GM12878 (cell line): ENCODE measurements at regions not wholly inside any gene's neighbourhood (a gene's known extent, or its start where the extent isn't known, plus 50 kb on each side); places are given as distances from the start of the nearest gene placed in this dataset.
A peak's percentile ranks its signal among the peaks of the same experiment; 100 is the strongest.

Experiments
- ATAC-seq: fragments of 200-7000 bp; cut with Tn5 transposase; 3 replicates; pipeline ENCODE4 v1.9.1; 2020; ENCODE audit warnings: mild to moderate bottlenecking, moderate library complexity
- BruUV-seq: library from RNA; stranded (reverse); fragments of 400-500 nt; replicated peaks from 2 replicates; lab custom pipeline; 2021; lab: Mats Ljungman, UMichigan
- CTCF ChIA-PET: fragments of 300-600 bp; sonication (Branson Sonifier 250); formaldehyde crosslinking; extraction: SDS; loops from one replicate; lab custom pipeline; 2021; ENCODE audit warnings: inconsistent platforms; lab: Yijun Ruan, JAX
- POLR2A ChIA-PET: fragments of 350-600 bp; formaldehyde crosslinking; extraction: SDS; loops from one replicate; lab custom pipeline; 2021; ENCODE audit warnings: inconsistent platforms; lab: Charles Lee
- RAD21 ChIA-PET: fragments of 300-600 bp; sonication (Branson Sonifier 250); formaldehyde crosslinking; loops from one replicate; lab custom pipeline; 2023; ENCODE audit warnings: antibody characterized with exemption; ENCODE audit not compliant: unreplicated experiment; lab: Charles Lee
- SMC1A ChIA-PET: fragments of 300-600 bp; sonication (Branson Sonifier 250); formaldehyde crosslinking; loops from one replicate; lab custom pipeline; 2023; ENCODE audit not compliant: unreplicated experiment, uncharacterized antibody; lab: Charles Lee
- DNase-seq: peaks from one replicate; pipeline ENCODE4 v3.0.0-alpha.2; 2011; ENCODE audit warnings: low read depth, low spot score
- FAIRE-seq: peaks from 3 replicates; lab custom pipeline; 2011; peaks lifted over from hg19 to GRCh38; lab: Jason Lieb, UNC
- H2AFZ ChIP-seq: 2 replicates; pipeline ENCODE4 v1.6.0; 2011; ENCODE audit warnings: low read depth, low read length, control low read depth; ENCODE audit not compliant: control insufficient read depth
- H3K27ac ChIP-seq: 2 replicates; pipeline ENCODE4 v1.5.1; 2011; ENCODE audit warnings: control low read depth; ENCODE audit not compliant: control insufficient read depth, insufficient read depth
- H3K27me3 ChIP-seq, 2 experiments: replicated peaks in 1 of 2; 2 replicates each; pipeline versions ENCODE4 v1.6.0 to v1.6.1; 2011; ENCODE audit warnings: low read length in 1 of 2; ENCODE audit not compliant: control insufficient read depth in 2 of 2, insufficient read depth in 2 of 2
- H3K36me3 ChIP-seq, 2 experiments: 2 replicates each; pipeline ENCODE4 v1.5.1; 2011; ENCODE audit warnings: low read length in 1 of 2; ENCODE audit not compliant: control insufficient read depth in 2 of 2, insufficient read depth in 2 of 2
- H3K4me1 ChIP-seq: 2 replicates; pipeline ENCODE4 v1.6.1; 2011; ENCODE audit warnings: mild to moderate bottlenecking, low read length, moderate library complexity, mixed read lengths; ENCODE audit not compliant: control insufficient read depth, insufficient read depth
- H3K4me2 ChIP-seq: 2 replicates; pipeline ENCODE4 v1.6.0; 2011; ENCODE audit warnings: control low read depth; ENCODE audit not compliant: control insufficient read depth, insufficient read depth
- H3K4me3 ChIP-seq: fragments of 200-600 bp; sonication (generic); 2 replicates; pipeline ENCODE4 v1.5.1; 2016
- H3K79me2 ChIP-seq: 2 replicates; pipeline ENCODE4 v1.6.0; 2011; ENCODE audit warnings: low read length; ENCODE audit not compliant: control insufficient read depth, insufficient read depth
- H3K9ac ChIP-seq: 2 replicates; pipeline ENCODE4 v1.8.0; 2011; ENCODE audit warnings: low read length, control low read depth, mixed read lengths; ENCODE audit not compliant: control insufficient read depth, insufficient read depth
- H3K9me3 ChIP-seq: replicated peaks from 3 replicates; pipeline ENCODE4 v1.5.1; 2011; ENCODE audit warnings: mild to moderate bottlenecking, low read length; ENCODE audit not compliant: control insufficient read depth, insufficient read depth
- H4K20me1 ChIP-seq: 2 replicates; pipeline ENCODE4 v1.6.0; 2011; ENCODE audit not compliant: control insufficient read depth, insufficient read depth
- CTCF ChIP-seq, 3 experiments: IDR thresholded peaks in 2 of 3; conservative IDR thresholded peaks in 1 of 3; 2 replicates each; pipeline ENCODE4 v1.5.1; 2011; ENCODE audit warnings: low read depth in 3 of 3, low read length in 3 of 3, mild to moderate bottlenecking in 3 of 3, control low read depth in 2 of 3, moderate library complexity in 2 of 3, inconsistent platforms in 1 of 3, mixed read lengths in 1 of 3; ENCODE audit not compliant: control insufficient read depth in 2 of 3, insufficient read depth in 1 of 3; ENCODE audit errors: extremely low read depth in 1 of 3
- E4F1 ChIP-seq: fragments of 450-650 bp; IDR thresholded peaks from 2 replicates; pipeline ENCODE4 v1.6.1; 2018; ENCODE audit warnings: borderline replicate concordance, mild to moderate bottlenecking; ENCODE audit not compliant: partially characterized antibody
- ETV6 ChIP-seq, 2 experiments: fragments of 450-650 bp in 1 of 2; IDR thresholded peaks in 1 of 2; conservative IDR thresholded peaks in 1 of 2; 2 replicates each; pipeline ENCODE4 v1.6.1; 2014; ENCODE audit warnings: antibody characterized with exemption in 1 of 2, borderline replicate concordance in 1 of 2, low read depth in 1 of 2, mild to moderate bottlenecking in 1 of 2, moderate library complexity in 1 of 2
- GATAD2B ChIP-seq: fragments of 450-650 bp; conservative IDR thresholded peaks from 2 replicates; pipeline ENCODE4 v1.6.1; 2017; ENCODE audit warnings: low read depth, mild to moderate bottlenecking, moderate library complexity
- HDGF ChIP-seq: fragments of 450-650 bp; IDR thresholded peaks from 2 replicates; pipeline ENCODE4 v1.6.1; 2016; ENCODE audit warnings: antibody characterized with exemption
- IKZF1 ChIP-seq: fragments of 450-650 bp; conservative IDR thresholded peaks from 2 replicates; pipeline ENCODE4 v1.6.1; 2017; ENCODE audit warnings: antibody characterized with exemption, mild to moderate bottlenecking
- JUND ChIP-seq: IDR thresholded peaks from 2 replicates; pipeline ENCODE4 v1.6.1; 2012; ENCODE audit warnings: low read depth, mild to moderate bottlenecking, low read length, improper control_type of control experiment, moderate library complexity
- NR2C1 ChIP-seq: fragments of 450-650 bp; IDR thresholded peaks from 2 replicates; pipeline ENCODE4 v1.6.1; 2017; ENCODE audit warnings: antibody characterized with exemption, mild to moderate bottlenecking, moderate library complexity
- RAD21 ChIP-seq: IDR thresholded peaks from 2 replicates; pipeline ENCODE4 v1.6.1; 2011; ENCODE audit warnings: mild to moderate bottlenecking, low read depth, low read length, moderate library complexity; ENCODE audit not compliant: insufficient read depth
- RAD51 ChIP-seq: fragments of 450-650 bp; IDR thresholded peaks from 2 replicates; pipeline ENCODE4 v1.6.1; 2016; ENCODE audit warnings: moderate library complexity, mild to moderate bottlenecking, inconsistent platforms
- RELA ChIP-seq: fragments of 450-650 bp; IDR thresholded peaks from 2 replicates; pipeline ENCODE4 v1.8.0; 2014; ENCODE audit warnings: borderline replicate concordance; ENCODE audit not compliant: partially characterized antibody
- RFX5 ChIP-seq: IDR thresholded peaks from 2 replicates; pipeline ENCODE4 v1.6.1; 2011; ENCODE audit warnings: low read depth, low read length, improper control_type of control experiment
- RUNX3 ChIP-seq: IDR thresholded peaks from 2 replicates; pipeline ENCODE4 v1.6.1; 2012; ENCODE audit warnings: low read length, inconsistent platforms
- SKIL ChIP-seq: fragments of 450-650 bp; IDR thresholded peaks from 2 replicates; pipeline ENCODE4 v1.6.1; 2017; ENCODE audit warnings: mild to moderate bottlenecking, low read depth, inconsistent platforms; ENCODE audit not compliant: poor library complexity, severe bottlenecking
- SMC3 ChIP-seq: IDR thresholded peaks from 2 replicates; pipeline ENCODE4 v1.6.1; 2011; ENCODE audit warnings: low read length, improper control_type of control experiment, borderline replicate concordance
- SUZ12 ChIP-seq: fragments of 200-600 bp; sonication (generic); IDR thresholded peaks from one replicate; pipeline ENCODE4 v1.6.1; 2018; ENCODE audit warnings: antibody characterized with exemption, mild to moderate bottlenecking; ENCODE audit not compliant: unreplicated experiment
- TCF3 ChIP-seq: IDR thresholded peaks from 2 replicates; pipeline ENCODE4 v1.6.1; 2012; ENCODE audit warnings: low read depth, mild to moderate bottlenecking, low read length, borderline replicate concordance; ENCODE audit not compliant: insufficient read depth
- ZSCAN29 ChIP-seq: fragments of 450-650 bp; IDR thresholded peaks from 2 replicates; pipeline ENCODE4 v1.6.1; 2017; ENCODE audit warnings: mild to moderate bottlenecking, moderate library complexity
- WGBS: methylation state at CpG from one replicate; pipeline ENCODE4 v1.1.6; 2016; ENCODE audit warnings: low lambda C conversion rate; ENCODE audit not compliant: insufficient replicate concordance, insufficient coverage; ENCODE audit errors: missing lambda C conversion rate; 5-methylcytosine and 5-hydroxymethylcytosine counted together
- in situ Hi-C: fragments of 300-500 bp; cut with MboI; formaldehyde crosslinking; loops from 9 replicates; pipeline ENCODE4 v1.14.3; 2018; ENCODE audit warnings: mixed read lengths
- intact Hi-C: fragments of 100-400 bp; cut with micrococcal nuclease; formaldehyde crosslinking; loops from one replicate; pipeline ENCODE4 v1.14.2; 2022; ENCODE audit not compliant: unreplicated experiment

GRCh38 chr2:65710779-65711295 is 278.4 kb upstream of the SPRED2 start:
- DNase-seq (no peak), FAIRE-seq (peak; percentile 7), ATAC-seq (peak; percentile 70)
- no peak overlapping the region for H3K4me3 ChIP-seq
- H3K9ac ChIP-seq, result no peak overlapping the region
- H3K4me1 ChIP-seq, result no peaks in the 10 kb centered on the region
- no peaks in the 10 kb centered on the region for H3K9me3 ChIP-seq
- no peak overlapping the region for H3K27ac ChIP-seq
- no TSS peak for BruUV-seq
- peaks cover 0 to 4% of the 10 kb centered on the region in 2 experiments; a peak in 1 of 4 replicates for H3K27me3 ChIP-seq
- no peaks in the 10 kb centered on the region for H3K79me2 ChIP-seq
- no peak overlapping the region for H3K4me2 ChIP-seq
- ChIA-PET RAD21 (interaction anchor here (1.3 kb wide), 1 partner anchor 70 kb away, joined by 10 read pairs; no protein-coding TSS in a partner anchor), SMC1A (interaction anchor here (1.0 to 1.8 kb wide), 6 partner anchors 11 to 70 kb away, joined by 3 to 10 read pairs (median 4); no protein-coding TSS in a partner anchor), POLR2A (no interaction called here), CTCF (interaction anchor here (0.7 to 3.1 kb wide), 7 partner anchors 10 to 80 kb away, joined by 3 to 26 read pairs (median 3); no protein-coding TSS in a partner anchor)
- in situ Hi-C loops, result no loop called here
- no peaks in the 10 kb centered on the region for H3K36me3 ChIP-seq
- 15% methylated on average over 2 of the region's 2 CpGs for WGBS
- intact Hi-C loops, result loop anchor here (1.0 kb wide), 1 partner anchor 71 kb away; no protein-coding TSS in a partner anchor
- no peak overlapping the region for H2AFZ ChIP-seq
- H4K20me1 ChIP-seq, result no peaks in the 10 kb centered on the region
- TF ChIP-seq IKZF1 (no peak), SMC3 (peak; percentile 65; the same call in 1 of the 2 replicates), HDGF (no peak), E4F1 (no peak), RAD51 (no peak), ETV6 (conservative IDR thresholded peaks at IDR 0.05 in 1 of 2, IDR thresholded peaks at IDR 0.05 in 1 of 2; ENCODE audit: borderline replicate concordance in 1 of 2, low read depth in 1 of 2) (no peak), RELA (no peak), TCF3 (no peak), NR2C1 (no peak), CTCF (IDR thresholded peaks at IDR 0.05 in 2 of 3, conservative IDR thresholded peaks at IDR 0.05 in 1 of 3; ENCODE audit: control insufficient read depth in 2 of 3, extremely low read depth in 1 of 3, insufficient read depth in 1 of 3, low read depth in 3 of 3, low read length in 3 of 3) (peak; percentile 44 to 63 (median 53); a peak in 4 of 6 replicates), JUND (no peak), RAD21 (peak; percentile 72), RFX5 (no peak), RUNX3 (0 out of 2 replicates have a peak, but pooled peaks have one; percentile 11), SUZ12 (no peak), ZSCAN29 (no peak), SKIL (no peak), GATAD2B (no peak)
